Colonic mucosa (tissue), 4 donors: ENCODE measurements at regions not wholly inside any gene's neighbourhood (a gene's known extent, or its start where the extent isn't known, plus 50 kb on each side); places are given as distances from the start of the nearest gene placed in this dataset.

ENCODE experiments used
- DNase-seq: peaks from one replicate; pipeline ENCODE4 v3.0.0-alpha.2; 2020
- H3K27ac ChIP-seq: fragments of 200-600 bp; one replicate; pipeline ENCODE4 v1.8.0; 2021
- H3K27me3 ChIP-seq: fragments of 200-600 bp; one replicate; pipeline ENCODE4 v1.8.0; 2021
- H3K36me3 ChIP-seq: fragments of 200-600 bp; one replicate; pipeline ENCODE4 v1.8.0; 2021
- H3K4me1 ChIP-seq: fragments of 200-600 bp; one replicate; pipeline ENCODE4 v1.8.0; 2021; ENCODE audit warnings: mild to moderate bottlenecking
- H3K4me3 ChIP-seq: fragments of 200-600 bp; one replicate; pipeline ENCODE4 v1.8.0; 2021
- H3K9ac ChIP-seq, 2 donors: one replicate each; pipeline ENCODE4 v1.7.0; 2013; ENCODE audit warnings: control low read depth in 2 of 2, low read depth in 2 of 2, low read length in 2 of 2
- H3K9me3 ChIP-seq: fragments of 200-600 bp; one replicate; pipeline ENCODE4 v1.8.0; 2021
- intact Hi-C: fragments of 100-400 bp; cut with DNase I; formaldehyde crosslinking; loops from one replicate; pipeline ENCODE4 v1.14.1; 2022
- TF ChIP-seq, protein P1 (sequence below): fragments of 200-600 bp; IDR thresholded peaks from one replicate; pipeline ENCODE4 v1.8.0; 2022; ENCODE audit warnings: antibody characterized with exemption, mild to moderate bottlenecking
- donor health status: healthy.
- donor health status: DM: no; HTN: no; CAD: no.
- donor health status: DM: no; HTN: no; CAD: no.

DNA sequence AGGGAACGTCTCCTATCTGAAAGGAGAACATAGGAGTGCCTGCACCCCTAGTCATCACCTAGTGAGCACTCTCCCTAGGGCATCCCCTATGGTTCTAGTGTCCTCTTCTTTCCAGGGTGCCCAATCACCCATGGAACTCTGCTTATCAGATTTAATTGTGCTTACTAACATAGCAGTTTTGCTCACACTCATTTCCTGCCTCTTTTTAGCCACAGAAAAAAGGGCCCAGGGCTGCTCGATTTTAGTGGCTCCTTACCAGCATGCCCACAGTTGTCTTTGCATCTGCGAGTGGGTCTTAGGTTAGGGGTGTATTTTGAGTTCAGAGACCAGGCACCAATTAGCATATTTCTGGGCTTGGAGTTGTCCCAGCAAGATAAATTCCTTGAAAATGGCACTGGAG, 1110.2 kb downstream of the TAF11L14 start:
- H3K27ac ChIP-seq = no peak overlapping the region
- DNase-seq = no peak
- H3K9ac ChIP-seq = peak overlapping the region in 1 of 2 donors; percentile 50

DNA sequence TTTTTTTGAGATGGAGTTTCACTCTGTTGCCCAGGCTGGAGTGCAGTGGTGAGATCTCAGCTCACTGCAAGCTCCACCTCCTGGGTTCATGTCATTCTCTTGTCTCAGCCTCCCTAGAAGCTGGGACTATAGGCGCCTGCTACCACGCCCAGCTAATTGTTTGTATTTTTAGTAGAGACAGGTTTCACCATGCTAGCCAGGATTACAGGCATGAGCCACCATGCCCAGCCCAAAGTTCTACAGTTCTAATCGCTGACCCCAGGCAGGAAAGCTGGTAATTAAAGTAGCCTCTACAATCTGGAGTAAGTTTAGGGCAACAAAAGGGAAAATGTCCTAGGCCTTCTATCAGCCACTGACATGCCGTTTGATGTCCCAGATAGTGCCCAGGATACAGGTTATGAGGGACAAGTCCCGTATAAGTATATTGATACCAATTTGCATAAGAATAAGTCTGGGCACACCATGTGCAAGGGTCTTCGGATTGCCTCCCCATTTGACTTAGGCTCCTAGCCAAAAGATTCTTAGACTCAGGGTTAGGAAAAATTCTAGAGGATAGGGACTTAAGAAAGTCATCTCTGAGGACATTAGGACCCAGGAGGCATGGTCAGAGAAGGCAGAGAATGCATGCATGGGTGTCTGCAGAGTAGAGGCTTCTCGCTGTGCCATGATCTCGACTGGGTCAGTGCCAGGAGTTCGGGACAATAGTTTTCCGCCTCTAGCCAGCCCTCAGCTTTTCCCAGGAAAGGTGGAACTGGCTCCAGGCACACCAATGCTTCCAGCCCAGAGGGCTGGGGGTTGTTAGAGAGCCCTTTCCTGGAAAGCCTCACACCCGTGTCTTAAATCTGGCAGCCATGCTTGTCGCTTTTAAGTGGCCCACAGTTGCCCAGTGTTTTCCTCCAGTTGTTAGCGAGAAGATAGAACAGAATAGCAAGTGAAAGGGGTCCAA, 1111.1 kb downstream of the TAF11L14 start:
- Histone ChIP-seq H3K4me3 (peak overlapping the region; percentile 46), H3K9ac (peak overlapping the region; percentile 59 to 61), H3K36me3 (no peaks in the 10 kb centered on the region), H3K27ac (peak overlapping the region; percentile 52), H3K9me3 (no peaks in the 10 kb centered on the region), H3K4me1 (no peaks in the 10 kb centered on the region), H3K27me3 (no peaks in the 10 kb centered on the region)
- intact Hi-C loops = no loop called here
- no peak for DNase-seq
- TF ChIP-seq, protein P1, sequence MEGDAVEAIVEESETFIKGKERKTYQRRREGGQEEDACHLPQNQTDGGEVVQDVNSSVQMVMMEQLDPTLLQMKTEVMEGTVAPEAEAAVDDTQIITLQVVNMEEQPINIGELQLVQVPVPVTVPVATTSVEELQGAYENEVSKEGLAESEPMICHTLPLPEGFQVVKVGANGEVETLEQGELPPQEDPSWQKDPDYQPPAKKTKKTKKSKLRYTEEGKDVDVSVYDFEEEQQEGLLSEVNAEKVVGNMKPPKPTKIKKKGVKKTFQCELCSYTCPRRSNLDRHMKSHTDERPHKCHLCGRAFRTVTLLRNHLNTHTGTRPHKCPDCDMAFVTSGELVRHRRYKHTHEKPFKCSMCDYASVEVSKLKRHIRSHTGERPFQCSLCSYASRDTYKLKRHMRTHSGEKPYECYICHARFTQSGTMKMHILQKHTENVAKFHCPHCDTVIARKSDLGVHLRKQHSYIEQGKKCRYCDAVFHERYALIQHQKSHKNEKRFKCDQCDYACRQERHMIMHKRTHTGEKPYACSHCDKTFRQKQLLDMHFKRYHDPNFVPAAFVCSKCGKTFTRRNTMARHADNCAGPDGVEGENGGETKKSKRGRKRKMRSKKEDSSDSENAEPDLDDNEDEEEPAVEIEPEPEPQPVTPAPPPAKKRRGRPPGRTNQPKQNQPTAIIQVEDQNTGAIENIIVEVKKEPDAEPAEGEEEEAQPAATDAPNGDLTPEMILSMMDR = no peak

More for the DNA sequence above, 1110.2 kb downstream of the TAF11L14 start:
- TF ChIP-seq, protein P1 = no peak
- no peaks in the 10 kb centered on the region for H3K27me3 ChIP-seq
- no peaks in the 10 kb centered on the region for H3K36me3 ChIP-seq
- intact Hi-C loops = no loop called here
- H3K4me3 ChIP-seq = no peak overlapping the region
- H3K4me1 ChIP-seq = no peaks in the 10 kb centered on the region
- H3K9me3 ChIP-seq = no peaks in the 10 kb centered on the region

DNA sequence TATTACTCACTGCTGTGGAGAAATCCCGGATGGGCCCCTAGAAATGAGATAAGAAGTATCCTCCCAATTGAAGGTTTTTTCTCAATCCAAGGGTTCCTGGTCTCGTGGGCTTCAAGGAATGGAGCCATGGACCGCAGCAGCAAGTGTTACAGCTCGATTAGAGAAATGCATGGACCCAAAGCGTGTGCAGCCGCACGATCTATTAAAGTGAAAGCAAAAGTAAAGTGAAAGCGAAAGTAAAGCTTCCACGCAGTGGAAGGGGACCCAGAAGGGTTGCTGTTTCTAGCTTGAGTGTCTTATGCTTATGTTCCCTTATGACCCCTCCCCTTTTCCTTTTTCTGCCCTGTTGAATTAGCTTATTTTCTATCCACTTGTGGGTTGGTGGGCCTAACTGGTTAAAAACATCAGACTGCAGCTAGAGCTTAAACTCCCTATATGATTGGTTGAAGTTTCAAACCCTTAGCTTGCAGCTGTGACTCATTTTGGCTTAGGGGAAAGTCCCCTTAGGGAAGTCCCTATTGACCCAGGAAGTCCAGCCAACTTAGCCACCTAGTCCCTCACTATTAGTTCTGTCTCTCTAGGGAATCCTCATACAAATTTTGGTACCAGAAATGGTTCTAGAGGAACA, 1111.8 kb downstream of the TAF11L14 start:
- peak; percentile 26 for DNase-seq

DNA sequence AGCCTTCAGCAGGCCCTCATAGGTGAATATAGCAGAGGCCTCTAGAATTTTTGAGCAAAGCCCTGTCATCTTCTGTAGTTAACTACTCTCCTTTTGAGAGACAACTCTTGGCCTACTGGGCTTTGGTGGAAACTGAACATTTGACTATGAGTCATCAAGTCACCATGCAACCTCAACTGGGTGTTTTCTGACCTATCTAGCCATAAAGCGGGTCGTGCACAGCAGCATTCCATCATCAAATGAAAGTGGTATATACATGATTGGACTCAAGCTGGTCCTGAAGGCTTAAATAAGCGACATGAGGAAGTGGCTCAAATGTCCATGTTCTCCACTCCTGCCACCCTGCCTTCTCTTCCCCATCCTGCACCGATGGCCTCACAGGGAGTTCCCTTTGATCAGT, 1115.5 kb downstream of the TAF11L14 start:
- H3K9ac ChIP-seq = no peak overlapping the region
- H3K27ac ChIP-seq = no peak overlapping the region

More for the DNA sequence above, 1111.8 kb downstream of the TAF11L14 start:
- Histone ChIP-seq H3K9me3 (no peaks in the 10 kb centered on the region), H3K9ac (peak overlapping the region; percentile 59 to 61), H3K36me3 (no peaks in the 10 kb centered on the region), H3K4me3 (peak overlapping the region; percentile 46), H3K27ac (peak overlapping the region; percentile 52), H3K4me1 (no peaks in the 10 kb centered on the region), H3K27me3 (no peaks in the 10 kb centered on the region)
- intact Hi-C loops = no loop called here
- TF ChIP-seq, protein P1 = no peak

DNA sequence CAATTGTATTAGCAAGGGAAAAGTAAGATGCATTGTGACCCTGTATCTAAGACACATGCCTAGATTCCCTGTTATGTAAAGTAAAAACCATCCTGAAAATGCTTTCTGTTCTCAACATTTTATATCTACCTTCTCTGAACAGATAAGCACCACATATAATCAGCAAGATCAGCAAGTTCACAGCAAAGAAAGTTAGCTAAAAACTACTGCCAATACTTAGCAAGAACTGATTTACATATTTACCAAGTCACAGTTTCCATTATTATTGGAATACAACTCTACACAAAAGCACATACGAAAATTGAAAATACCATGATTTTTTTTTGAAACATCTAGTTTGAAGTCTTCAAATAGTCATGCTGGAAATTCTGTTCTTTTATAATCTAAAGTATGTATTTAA, 1118.1 kb downstream of the TAF11L14 start:
- no peak for DNase-seq
- intact Hi-C loops = no loop called here
- TF ChIP-seq, protein P1 = no peak
- H3K4me1 ChIP-seq = no peaks in the 10 kb centered on the region
- no peaks in the 10 kb centered on the region for H3K9me3 ChIP-seq
- H3K9ac ChIP-seq = no peak overlapping the region
- H3K27me3 ChIP-seq = no peaks in the 10 kb centered on the region
- H3K36me3 ChIP-seq = no peaks in the 10 kb centered on the region
- no peak overlapping the region for H3K27ac ChIP-seq
- no peak overlapping the region for H3K4me3 ChIP-seq

More for the DNA sequence above, 1115.5 kb downstream of the TAF11L14 start:
- TF ChIP-seq, protein P1 = no peak
- Histone ChIP-seq H3K9me3 (no peaks in the 10 kb centered on the region), H3K27me3 (no peaks in the 10 kb centered on the region), H3K4me3 (no peak overlapping the region), H3K36me3 (no peaks in the 10 kb centered on the region), H3K4me1 (no peaks in the 10 kb centered on the region)
- intact Hi-C loops = no loop called here
- no peak for DNase-seq
